ENCODE measurements at regions not wholly inside any gene's neighbourhood (a gene's known extent, or its start where the extent isn't known, plus 50 kb on each side); places are given as distances from the start of the nearest gene placed in this dataset.
"Not testable (repeated sequence)": the region's sequence is repeated elsewhere in the genome, so short reads cannot be mapped to it uniquely, and the experiment has no call there.

DNA sequence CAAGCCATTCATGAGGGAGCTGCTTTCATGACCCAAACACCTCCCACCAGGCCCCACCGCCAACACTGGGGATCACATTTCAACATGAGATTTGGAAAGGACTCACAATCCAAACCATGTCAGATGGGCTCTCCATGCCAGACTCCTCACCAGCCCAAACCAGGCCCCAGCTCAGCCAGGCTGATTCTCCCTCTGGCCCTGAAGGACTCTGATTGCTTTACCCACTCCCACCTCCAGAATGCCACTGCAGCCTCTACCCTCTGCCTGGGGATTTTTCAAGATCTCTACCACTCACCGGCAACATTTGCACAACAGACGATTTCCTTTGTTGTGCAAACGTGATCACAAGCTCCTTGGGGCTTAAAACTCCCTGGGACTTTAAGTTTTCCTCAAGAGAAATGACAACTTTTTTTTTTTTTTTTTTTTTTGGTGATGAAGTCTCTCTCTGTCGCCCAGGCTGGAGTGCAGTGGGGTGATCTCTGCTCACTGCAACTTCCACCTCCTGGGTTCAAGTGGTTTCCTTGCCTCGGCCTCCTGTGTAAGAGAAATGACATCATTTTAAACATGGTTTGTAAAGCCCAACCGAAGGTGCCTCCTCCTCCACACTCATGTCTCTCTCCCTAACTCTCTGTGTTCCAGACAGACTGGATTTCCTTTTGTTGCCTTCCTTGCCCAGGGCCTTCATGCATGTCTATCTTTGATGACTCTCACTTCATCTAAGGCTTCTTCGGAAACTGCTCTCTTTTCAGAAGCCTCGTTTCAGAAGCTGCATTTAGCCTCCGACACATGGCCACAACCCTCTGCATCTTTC lies 147.0 kb downstream of the CDH26 start:
- Histone ChIP-seq H3K27ac (ENCODE audit: low read depth in 1 of 2, low read length in 1 of 2) (no peak overlapping the region), H3K4me3 (no peak overlapping the region), H3K36me3 (ENCODE audit: control insufficient read depth in 4 of 4, insufficient read depth in 4 of 4, low read length in 4 of 4) (no peaks in the 10 kb centered on the region), H3K4me1 (ENCODE audit: control insufficient read depth in 5 of 5, insufficient read depth in 5 of 5, low read length in 5 of 5) (peaks cover 0 to 9% (median 0%) of the 10 kb centered on the region in 5 donors), H3K9me3 (ENCODE audit: control insufficient read depth in 4 of 4, insufficient read depth in 3 of 4, low read length in 3 of 4) (peaks cover 0 to 2% (median 0%) of the 10 kb centered on the region in 4 donors), H3K27me3 (ENCODE audit: control insufficient read depth in 3 of 3, insufficient read depth in 3 of 3, low read length in 2 of 3) (peaks cover 0 to 3% (median 0%) of the 10 kb centered on the region in 3 donors), H3K9ac (ENCODE audit: insufficient read depth in 1 of 2, low read length in 2 of 2) (no peak overlapping the region)
- TF ChIP-seq, protein P1, sequence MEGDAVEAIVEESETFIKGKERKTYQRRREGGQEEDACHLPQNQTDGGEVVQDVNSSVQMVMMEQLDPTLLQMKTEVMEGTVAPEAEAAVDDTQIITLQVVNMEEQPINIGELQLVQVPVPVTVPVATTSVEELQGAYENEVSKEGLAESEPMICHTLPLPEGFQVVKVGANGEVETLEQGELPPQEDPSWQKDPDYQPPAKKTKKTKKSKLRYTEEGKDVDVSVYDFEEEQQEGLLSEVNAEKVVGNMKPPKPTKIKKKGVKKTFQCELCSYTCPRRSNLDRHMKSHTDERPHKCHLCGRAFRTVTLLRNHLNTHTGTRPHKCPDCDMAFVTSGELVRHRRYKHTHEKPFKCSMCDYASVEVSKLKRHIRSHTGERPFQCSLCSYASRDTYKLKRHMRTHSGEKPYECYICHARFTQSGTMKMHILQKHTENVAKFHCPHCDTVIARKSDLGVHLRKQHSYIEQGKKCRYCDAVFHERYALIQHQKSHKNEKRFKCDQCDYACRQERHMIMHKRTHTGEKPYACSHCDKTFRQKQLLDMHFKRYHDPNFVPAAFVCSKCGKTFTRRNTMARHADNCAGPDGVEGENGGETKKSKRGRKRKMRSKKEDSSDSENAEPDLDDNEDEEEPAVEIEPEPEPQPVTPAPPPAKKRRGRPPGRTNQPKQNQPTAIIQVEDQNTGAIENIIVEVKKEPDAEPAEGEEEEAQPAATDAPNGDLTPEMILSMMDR (IDR thresholded peaks at IDR 0.05; ENCODE audit: control extremely low read depth, extremely low read depth) = no peak
- 41 to 59% methylated on average over 10 of the region's 10 CpGs for WGBS, 2 donors
- ATAC-seq (ENCODE audit: insufficient read depth, low FRiP score) = no peak
- DNase-seq = no peak

DNA sequence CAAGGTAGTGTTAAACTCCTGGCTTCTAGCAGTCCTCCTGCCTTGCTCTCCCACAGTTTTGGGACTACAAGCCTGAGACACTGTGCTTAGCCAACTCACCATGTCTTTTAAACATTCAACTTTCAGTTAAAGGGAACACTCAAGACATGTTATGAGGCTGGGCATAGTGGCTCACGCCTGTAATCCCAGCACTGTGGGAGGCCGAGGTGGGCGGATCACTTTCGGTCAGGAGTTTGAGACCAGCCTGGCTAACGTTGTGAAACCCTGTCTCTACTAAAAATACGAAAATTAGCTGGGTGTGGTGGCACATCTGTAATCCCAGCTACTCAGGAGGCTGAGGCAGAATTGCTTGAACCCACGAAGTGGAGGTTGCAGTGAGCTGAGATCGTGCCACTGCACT lies 148.0 kb downstream of the CDH26 start:
- H3K9ac ChIP-seq (ENCODE audit: insufficient read depth in 1 of 2, low read length in 2 of 2); H3K4me3 ChIP-seq; ATAC-seq (ENCODE audit: insufficient read depth, low FRiP score); H3K27ac ChIP-seq (ENCODE audit: low read depth in 1 of 2, low read length in 1 of 2); H3K27me3 ChIP-seq (ENCODE audit: control insufficient read depth in 3 of 3, insufficient read depth in 3 of 3, low read length in 2 of 3); H3K36me3 ChIP-seq (ENCODE audit: control insufficient read depth in 4 of 4, insufficient read depth in 4 of 4, low read length in 4 of 4); DNase-seq; H3K4me1 ChIP-seq (ENCODE audit: control insufficient read depth in 5 of 5, insufficient read depth in 5 of 5, low read length in 5 of 5); H3K9me3 ChIP-seq (ENCODE audit: control insufficient read depth in 4 of 4, insufficient read depth in 3 of 4, low read length in 3 of 4): not testable (repeated sequence)
- 79 to 80% methylated on average over 8 of the region's 8 CpGs for WGBS, 2 donors

DNA sequence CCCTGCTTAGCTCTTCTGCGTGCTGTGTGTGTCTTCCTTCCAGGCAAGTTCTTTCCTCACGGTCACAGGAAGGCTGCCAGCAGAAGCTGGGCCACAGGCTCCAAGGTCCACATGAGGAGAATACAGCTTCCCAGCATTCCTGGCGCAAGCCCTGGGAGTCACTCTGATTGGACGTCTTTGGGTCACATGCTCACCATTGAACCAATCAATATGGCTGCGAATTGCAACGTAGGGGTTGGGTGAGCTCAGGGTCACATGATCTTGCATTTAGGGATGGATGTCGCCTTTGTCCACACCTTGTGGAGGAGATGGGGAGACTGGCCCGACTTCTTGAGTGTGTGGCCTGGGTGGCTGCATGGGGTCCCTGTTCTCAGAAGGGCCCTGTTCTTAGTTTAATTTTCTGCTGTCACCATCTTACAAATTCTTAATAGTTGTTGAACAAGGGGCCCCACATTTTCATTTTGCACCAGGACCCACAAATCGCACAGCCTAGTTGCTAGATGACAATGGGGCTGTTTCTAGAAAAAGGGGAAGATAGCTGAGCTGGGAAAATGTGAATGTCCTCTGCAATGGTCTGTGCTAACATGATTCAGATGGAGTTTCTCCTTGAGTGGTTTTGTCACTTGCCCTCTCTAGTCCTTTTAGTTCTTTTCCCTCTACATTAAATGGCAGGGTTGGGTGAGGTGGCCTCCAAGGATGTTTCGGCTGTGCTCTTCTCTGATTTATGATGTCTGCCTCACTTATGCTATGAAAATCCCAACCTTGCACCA lies 149.6 kb downstream of the CDH26 start:
- TF ChIP-seq, protein P1 (IDR thresholded peaks at IDR 0.05; ENCODE audit: control extremely low read depth, extremely low read depth) = no peak
- Histone ChIP-seq H3K4me1 (ENCODE audit: control insufficient read depth in 5 of 5, insufficient read depth in 5 of 5, low read length in 5 of 5) (peaks cover 0 to 3% (median 0%) of the 10 kb centered on the region in 5 donors), H3K27ac (ENCODE audit: low read depth in 1 of 2, low read length in 1 of 2) (no peak overlapping the region), H3K27me3 (ENCODE audit: control insufficient read depth in 3 of 3, insufficient read depth in 3 of 3, low read length in 2 of 3) (peaks cover 0 to 3% (median 0%) of the 10 kb centered on the region in 3 donors), H3K9me3 (ENCODE audit: control insufficient read depth in 4 of 4, insufficient read depth in 3 of 4, low read length in 3 of 4) (peaks cover 0 to 1% (median 0%) of the 10 kb centered on the region in 4 donors), H3K4me3 (no peak overlapping the region), H3K36me3 (ENCODE audit: control insufficient read depth in 4 of 4, insufficient read depth in 4 of 4, low read length in 4 of 4) (no peaks in the 10 kb centered on the region), H3K9ac (ENCODE audit: insufficient read depth in 1 of 2, low read length in 2 of 2) (no peak overlapping the region)
- DNase-seq (no peak), ATAC-seq (ENCODE audit: insufficient read depth, low FRiP score) (no peak)
- 65 to 79% methylated on average over 10 of the region's 10 CpGs for whole genome bisulfite sequencing, 2 donors

DNA sequence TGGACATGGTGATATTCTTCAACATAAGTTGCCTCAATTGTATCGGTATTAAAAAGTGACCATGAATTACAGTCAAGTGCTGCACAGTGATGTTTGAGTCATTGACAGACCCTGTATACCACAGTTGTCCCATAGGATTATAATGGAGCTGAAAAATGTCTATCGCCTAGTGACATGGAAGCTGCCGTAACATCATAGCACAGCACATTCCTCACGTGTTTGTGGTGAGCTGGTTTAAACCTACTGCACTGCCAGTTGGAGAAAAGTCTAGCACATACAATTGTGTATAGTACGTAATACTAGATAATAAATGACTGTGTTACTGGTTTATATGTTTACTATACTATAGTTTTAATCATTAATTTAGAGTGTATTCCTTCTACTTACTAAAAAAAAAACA lies 150.2 kb downstream of the CDH26 start:
- DNase-seq (no peak), ATAC-seq (ENCODE audit: insufficient read depth, low FRiP score) (no peak)
- 91% methylated on average over 5 of the region's 5 CpGs for whole genome bisulfite sequencing, 2 donors
- Histone ChIP-seq H3K36me3 (ENCODE audit: control insufficient read depth in 4 of 4, insufficient read depth in 4 of 4, low read length in 4 of 4) (no peaks in the 10 kb centered on the region), H3K4me1 (ENCODE audit: control insufficient read depth in 5 of 5, insufficient read depth in 5 of 5, low read length in 5 of 5) (peaks cover 0 to 3% (median 0%) of the 10 kb centered on the region in 5 donors), H3K9ac (ENCODE audit: insufficient read depth in 1 of 2, low read length in 2 of 2) (no peak overlapping the region), H3K27ac (ENCODE audit: low read depth in 1 of 2, low read length in 1 of 2) (no peak overlapping the region), H3K4me3 (no peak overlapping the region), H3K9me3 (ENCODE audit: control insufficient read depth in 4 of 4, insufficient read depth in 3 of 4, low read length in 3 of 4) (no peaks in the 10 kb centered on the region), H3K27me3 (ENCODE audit: control insufficient read depth in 3 of 3, insufficient read depth in 3 of 3, low read length in 2 of 3) (peaks cover 0 to 3% (median 0%) of the 10 kb centered on the region in 3 donors)
- TF ChIP-seq, protein P1 (IDR thresholded peaks at IDR 0.05; ENCODE audit: control extremely low read depth, extremely low read depth) = no peak

All from lung (tissue), 11 donors.